ENCODE measurements at regions not wholly inside any gene's neighbourhood (a gene's known extent, or its start where the extent isn't known, plus 50 kb on each side); places are given as distances from the start of the nearest gene placed in this dataset.

DNA sequence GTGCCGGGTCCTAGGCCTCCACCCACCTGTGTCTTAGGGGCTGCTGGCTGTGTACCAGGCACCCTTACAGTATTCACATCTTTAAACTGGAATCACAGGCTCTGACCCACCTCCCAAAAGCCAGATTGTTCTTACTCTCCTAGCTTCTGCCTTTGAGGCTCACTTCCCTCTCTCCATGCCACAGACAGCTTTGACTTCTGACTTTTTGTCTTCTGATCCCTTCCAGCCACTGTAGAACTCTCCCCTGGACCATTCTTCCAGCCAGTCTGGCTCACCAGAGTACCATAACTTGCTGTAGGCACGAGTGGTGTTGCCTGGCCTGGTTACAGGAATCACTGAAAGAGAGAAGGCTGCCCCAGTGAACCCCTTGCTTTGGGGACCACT, 58.1 kb upstream of the STUM start:
- no peaks in the 10 kb centered on the region for H3K36me3 ChIP-seq
- no peaks in the 10 kb centered on the region for H3K9me3 ChIP-seq (ENCODE audit: severe bottlenecking)
- H3K27ac ChIP-seq = no peak overlapping the region
- H3K4me3 ChIP-seq (ENCODE audit: low read depth, low read length) = no peak overlapping the region
- no peaks in the 10 kb centered on the region for H3K27me3 ChIP-seq (ENCODE audit: insufficient read depth, low read depth, severe bottlenecking)
- no peak for DNase-seq
- TF ChIP-seq, protein P1, sequence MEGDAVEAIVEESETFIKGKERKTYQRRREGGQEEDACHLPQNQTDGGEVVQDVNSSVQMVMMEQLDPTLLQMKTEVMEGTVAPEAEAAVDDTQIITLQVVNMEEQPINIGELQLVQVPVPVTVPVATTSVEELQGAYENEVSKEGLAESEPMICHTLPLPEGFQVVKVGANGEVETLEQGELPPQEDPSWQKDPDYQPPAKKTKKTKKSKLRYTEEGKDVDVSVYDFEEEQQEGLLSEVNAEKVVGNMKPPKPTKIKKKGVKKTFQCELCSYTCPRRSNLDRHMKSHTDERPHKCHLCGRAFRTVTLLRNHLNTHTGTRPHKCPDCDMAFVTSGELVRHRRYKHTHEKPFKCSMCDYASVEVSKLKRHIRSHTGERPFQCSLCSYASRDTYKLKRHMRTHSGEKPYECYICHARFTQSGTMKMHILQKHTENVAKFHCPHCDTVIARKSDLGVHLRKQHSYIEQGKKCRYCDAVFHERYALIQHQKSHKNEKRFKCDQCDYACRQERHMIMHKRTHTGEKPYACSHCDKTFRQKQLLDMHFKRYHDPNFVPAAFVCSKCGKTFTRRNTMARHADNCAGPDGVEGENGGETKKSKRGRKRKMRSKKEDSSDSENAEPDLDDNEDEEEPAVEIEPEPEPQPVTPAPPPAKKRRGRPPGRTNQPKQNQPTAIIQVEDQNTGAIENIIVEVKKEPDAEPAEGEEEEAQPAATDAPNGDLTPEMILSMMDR (IDR thresholded peaks at IDR 0.05; ENCODE audit: low read depth, low read length) = no peak

DNA sequence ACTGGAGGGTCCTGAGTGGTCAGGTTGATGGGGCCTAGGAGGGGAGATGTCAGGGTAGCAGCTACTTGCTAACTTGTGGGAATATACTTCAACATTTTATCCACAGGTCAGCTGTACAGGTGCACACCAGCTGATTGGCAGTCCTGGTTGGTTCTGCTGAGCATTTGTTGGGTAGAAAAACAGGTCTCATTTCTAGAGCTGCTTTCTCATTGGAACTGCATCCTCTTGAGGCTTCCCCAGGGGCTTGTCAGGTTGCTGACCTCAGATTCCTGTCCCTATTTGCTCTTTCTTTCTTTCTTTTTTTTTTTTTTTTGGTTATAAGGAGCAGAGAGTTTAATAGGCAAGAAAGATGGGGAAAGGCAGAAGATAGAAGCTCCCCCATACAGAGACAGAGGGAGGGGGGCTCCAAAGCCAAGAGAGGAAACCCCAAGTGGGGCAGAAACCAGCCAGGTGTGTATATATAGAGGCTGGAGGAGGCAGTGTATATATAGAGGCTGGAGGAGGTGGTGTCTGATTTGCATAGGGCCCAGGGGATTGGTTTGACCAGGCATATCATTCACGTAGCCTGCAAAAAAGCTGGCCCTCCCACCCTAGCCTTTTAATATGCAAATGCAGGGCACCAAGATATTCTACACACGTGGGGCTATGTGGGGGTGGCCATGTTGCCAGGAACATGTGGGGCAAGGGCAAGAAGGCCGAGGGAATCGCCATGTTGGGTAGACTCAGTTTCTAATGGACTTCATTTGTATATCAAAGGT, 57.3 kb upstream of the STUM start:
- DNase-seq = no peak
- H3K36me3 ChIP-seq = no peaks in the 10 kb centered on the region
- H3K27ac ChIP-seq = no peak overlapping the region
- no peaks in the 10 kb centered on the region for H3K9me3 ChIP-seq (ENCODE audit: severe bottlenecking)
- no peaks in the 10 kb centered on the region for H3K27me3 ChIP-seq (ENCODE audit: insufficient read depth, low read depth, severe bottlenecking)
- no peak overlapping the region for H3K4me3 ChIP-seq (ENCODE audit: low read depth, low read length)
- TF ChIP-seq, protein P1 (IDR thresholded peaks at IDR 0.05; ENCODE audit: low read depth, low read length) = no peak

- H3K27me3 ChIP-seq (ENCODE audit: insufficient read depth, low read depth, severe bottlenecking) = no peaks in the 10 kb centered on the region
- H3K36me3 ChIP-seq = no peaks in the 10 kb centered on the region
- no peak overlapping the region for H3K27ac ChIP-seq
- TF ChIP-seq, protein P1 (IDR thresholded peaks at IDR 0.05; ENCODE audit: low read depth, low read length) = no peak
- H3K4me3 ChIP-seq (ENCODE audit: low read depth, low read length) = no peak overlapping the region
- DNase-seq = no peak
- H3K9me3 ChIP-seq (ENCODE audit: severe bottlenecking) = no peaks in the 10 kb centered on the region
These were observed 56.0 kb upstream of the STUM start for GRCh38 chr1:226492426-226493137.

- no peaks in the 10 kb centered on the region for H3K36me3 ChIP-seq
- H3K27ac ChIP-seq = no peak overlapping the region
- no peak for DNase-seq
- no peaks in the 10 kb centered on the region for H3K9me3 ChIP-seq (ENCODE audit: severe bottlenecking)
- TF ChIP-seq, protein P1 (IDR thresholded peaks at IDR 0.05; ENCODE audit: low read depth, low read length) = no peak
- H3K4me3 ChIP-seq (ENCODE audit: low read depth, low read length) = no peak overlapping the region
- H3K27me3 ChIP-seq (ENCODE audit: insufficient read depth, low read depth, severe bottlenecking) = no peaks in the 10 kb centered on the region
These were observed 54.4 kb upstream of the STUM start for GRCh38 chr1:226494092-226494609.

DNA sequence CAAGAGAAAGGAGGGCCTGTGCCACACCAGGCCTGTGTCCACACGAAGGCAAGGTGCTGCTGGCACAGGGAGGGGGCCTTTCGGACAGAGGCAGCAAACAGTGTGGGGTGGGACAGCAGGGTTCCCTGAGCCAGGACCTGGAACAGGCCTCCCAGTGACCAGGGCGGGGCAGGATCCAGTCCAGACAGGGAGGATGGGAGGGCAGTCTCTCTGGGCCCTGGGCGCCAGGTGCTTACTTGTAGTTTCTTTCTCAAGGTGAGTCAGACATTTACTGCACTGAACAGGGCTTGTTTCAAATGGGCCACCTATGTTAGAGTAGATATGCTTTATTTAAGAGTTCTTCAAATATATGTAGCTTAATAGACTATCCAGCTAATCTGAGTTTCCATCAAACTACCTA, 52.8 kb upstream of the STUM start:
- H3K27me3 ChIP-seq (ENCODE audit: insufficient read depth, low read depth, severe bottlenecking) = no peaks in the 10 kb centered on the region
- TF ChIP-seq, protein P1 (IDR thresholded peaks at IDR 0.05; ENCODE audit: low read depth, low read length) = no peak
- no peaks in the 10 kb centered on the region for H3K36me3 ChIP-seq
- H3K4me3 ChIP-seq (ENCODE audit: low read depth, low read length) = no peak overlapping the region
- DNase-seq = no peak
- no peak overlapping the region for H3K27ac ChIP-seq
- no peaks in the 10 kb centered on the region for H3K9me3 ChIP-seq (ENCODE audit: severe bottlenecking)

All from WERI-Rb-1 (cell line).